Liver (tissue), 3 donors: ENCODE measurements at regions not wholly inside any gene's neighbourhood (a gene's known extent, or its start where the extent isn't known, plus 50 kb on each side); places are given as distances from the start of the nearest gene placed in this dataset.

Experiments
- CTCF ChIP-seq: fragments of 150-350 bp; IDR thresholded peaks from 2 replicates; pipeline ENCODE4 v1.5.1; 2017; ENCODE audit warnings: improper control_type of control experiment, low read depth, low read length; ENCODE audit not compliant: missing input control
- FOXA1 ChIP-seq: IDR thresholded peaks from 2 replicates; pipeline ENCODE4 v1.6.1; 2016; ENCODE audit warnings: antibody characterized with exemption
- GABPA ChIP-seq, 2 donors: IDR thresholded peaks in 1 of 2; conservative IDR thresholded peaks in 1 of 2; 2 replicates each; pipeline ENCODE4 v1.6.1; 2016; ENCODE audit warnings: antibody characterized with exemption in 2 of 2, mild to moderate bottlenecking in 1 of 2, moderate library complexity in 1 of 2
- HNF4G ChIP-seq: IDR thresholded peaks from 2 replicates; pipeline ENCODE4 v1.6.1; 2016; ENCODE audit warnings: antibody characterized with exemption
- JUND ChIP-seq, 2 donors: IDR thresholded peaks; 2 replicates each; pipeline ENCODE4 v1.6.1; 2016; ENCODE audit warnings: antibody characterized with exemption in 2 of 2
- RAD21 ChIP-seq, 2 donors: IDR thresholded peaks; 2 replicates each; pipeline ENCODE4 v1.6.1; 2016; ENCODE audit warnings: antibody characterized with exemption in 2 of 2, mild to moderate bottlenecking in 2 of 2
- SP1 ChIP-seq: IDR thresholded peaks from 2 replicates; pipeline ENCODE4 v1.6.1; 2018; ENCODE audit warnings: antibody characterized with exemption, mild to moderate bottlenecking
- TAF1 ChIP-seq: conservative IDR thresholded peaks from 2 replicates; pipeline ENCODE4 v1.6.1; 2016; ENCODE audit warnings: antibody characterized with exemption, mild to moderate bottlenecking
- YY1 ChIP-seq: IDR thresholded peaks from 2 replicates; pipeline ENCODE4 v1.6.1; 2016; ENCODE audit warnings: antibody characterized with exemption, mild to moderate bottlenecking
- TF ChIP-seq, protein P1 (sequence below): IDR thresholded peaks from 2 replicates; pipeline ENCODE4 v1.6.1; 2016; ENCODE audit warnings: antibody characterized with exemption
- TF ChIP-seq, protein P2 (sequence below): IDR thresholded peaks from 2 replicates; pipeline ENCODE4 v1.6.1; 2016; ENCODE audit warnings: antibody characterized with exemption
- TF ChIP-seq, protein P3 (sequence below): IDR thresholded peaks from 2 replicates; pipeline ENCODE4 v1.6.1; 2016; ENCODE audit warnings: antibody characterized with exemption, mild to moderate bottlenecking
- TF ChIP-seq, protein P4 (sequence below): IDR thresholded peaks from 2 replicates; pipeline ENCODE4 v1.6.1; 2016; ENCODE audit warnings: antibody characterized with exemption
- donor health status: healthy.
- donor health status: healthy.

DNA sequence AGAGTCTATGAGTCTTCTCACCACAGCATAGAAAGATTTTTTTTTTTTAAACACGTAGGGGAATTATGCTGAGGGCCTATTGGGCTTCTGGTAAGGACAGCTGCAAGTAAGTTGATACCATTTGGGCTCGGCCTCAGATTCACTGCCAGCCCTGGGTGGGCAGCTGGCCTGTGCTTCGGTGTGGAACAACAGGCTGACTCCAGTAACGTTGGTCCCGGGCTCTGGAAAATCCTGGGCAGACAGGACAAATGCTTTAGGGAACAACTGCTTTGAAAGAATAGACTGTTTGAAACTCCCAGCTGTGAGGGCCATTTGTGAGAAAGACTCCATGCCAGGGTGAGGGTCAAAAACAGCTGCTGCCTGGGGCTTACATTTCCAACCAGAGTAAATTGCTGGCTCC is 366.5 kb downstream of the QKI start:
- TF ChIP-seq, protein P1, sequence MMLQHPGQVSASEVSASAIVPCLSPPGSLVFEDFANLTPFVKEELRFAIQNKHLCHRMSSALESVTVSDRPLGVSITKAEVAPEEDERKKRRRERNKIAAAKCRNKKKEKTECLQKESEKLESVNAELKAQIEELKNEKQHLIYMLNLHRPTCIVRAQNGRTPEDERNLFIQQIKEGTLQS: no peak
- TF ChIP-seq JUND (IDR thresholded peaks at IDR 0.05) (no peak), CTCF (no peak), YY1 (no peak), SP1 (no peak), GABPA (IDR thresholded peaks at IDR 0.05 in 1 of 2, conservative IDR thresholded peaks at IDR 0.05 in 1 of 2) (no peak), HNF4G (no peak), RAD21 (IDR thresholded peaks at IDR 0.05) (no peak), FOXA1 (no peak), TAF1 (no peak)
- TF ChIP-seq, protein P2, sequence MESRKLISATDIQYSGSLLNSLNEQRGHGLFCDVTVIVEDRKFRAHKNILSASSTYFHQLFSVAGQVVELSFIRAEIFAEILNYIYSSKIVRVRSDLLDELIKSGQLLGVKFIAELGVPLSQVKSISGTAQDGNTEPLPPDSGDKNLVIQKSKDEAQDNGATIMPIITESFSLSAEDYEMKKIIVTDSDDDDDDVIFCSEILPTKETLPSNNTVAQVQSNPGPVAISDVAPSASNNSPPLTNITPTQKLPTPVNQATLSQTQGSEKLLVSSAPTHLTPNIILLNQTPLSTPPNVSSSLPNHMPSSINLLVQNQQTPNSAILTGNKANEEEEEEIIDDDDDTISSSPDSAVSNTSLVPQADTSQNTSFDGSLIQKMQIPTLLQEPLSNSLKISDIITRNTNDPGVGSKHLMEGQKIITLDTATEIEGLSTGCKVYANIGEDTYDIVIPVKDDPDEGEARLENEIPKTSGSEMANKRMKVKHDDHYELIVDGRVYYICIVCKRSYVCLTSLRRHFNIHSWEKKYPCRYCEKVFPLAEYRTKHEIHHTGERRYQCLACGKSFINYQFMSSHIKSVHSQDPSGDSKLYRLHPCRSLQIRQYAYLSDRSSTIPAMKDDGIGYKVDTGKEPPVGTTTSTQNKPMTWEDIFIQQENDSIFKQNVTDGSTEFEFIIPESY: no peak
- TF ChIP-seq, protein P3, sequence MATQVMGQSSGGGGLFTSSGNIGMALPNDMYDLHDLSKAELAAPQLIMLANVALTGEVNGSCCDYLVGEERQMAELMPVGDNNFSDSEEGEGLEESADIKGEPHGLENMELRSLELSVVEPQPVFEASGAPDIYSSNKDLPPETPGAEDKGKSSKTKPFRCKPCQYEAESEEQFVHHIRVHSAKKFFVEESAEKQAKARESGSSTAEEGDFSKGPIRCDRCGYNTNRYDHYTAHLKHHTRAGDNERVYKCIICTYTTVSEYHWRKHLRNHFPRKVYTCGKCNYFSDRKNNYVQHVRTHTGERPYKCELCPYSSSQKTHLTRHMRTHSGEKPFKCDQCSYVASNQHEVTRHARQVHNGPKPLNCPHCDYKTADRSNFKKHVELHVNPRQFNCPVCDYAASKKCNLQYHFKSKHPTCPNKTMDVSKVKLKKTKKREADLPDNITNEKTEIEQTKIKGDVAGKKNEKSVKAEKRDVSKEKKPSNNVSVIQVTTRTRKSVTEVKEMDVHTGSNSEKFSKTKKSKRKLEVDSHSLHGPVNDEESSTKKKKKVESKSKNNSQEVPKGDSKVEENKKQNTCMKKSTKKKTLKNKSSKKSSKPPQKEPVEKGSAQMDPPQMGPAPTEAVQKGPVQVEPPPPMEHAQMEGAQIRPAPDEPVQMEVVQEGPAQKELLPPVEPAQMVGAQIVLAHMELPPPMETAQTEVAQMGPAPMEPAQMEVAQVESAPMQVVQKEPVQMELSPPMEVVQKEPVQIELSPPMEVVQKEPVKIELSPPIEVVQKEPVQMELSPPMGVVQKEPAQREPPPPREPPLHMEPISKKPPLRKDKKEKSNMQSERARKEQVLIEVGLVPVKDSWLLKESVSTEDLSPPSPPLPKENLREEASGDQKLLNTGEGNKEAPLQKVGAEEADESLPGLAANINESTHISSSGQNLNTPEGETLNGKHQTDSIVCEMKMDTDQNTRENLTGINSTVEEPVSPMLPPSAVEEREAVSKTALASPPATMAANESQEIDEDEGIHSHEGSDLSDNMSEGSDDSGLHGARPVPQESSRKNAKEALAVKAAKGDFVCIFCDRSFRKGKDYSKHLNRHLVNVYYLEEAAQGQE: no peak
- TF ChIP-seq, protein P4, sequence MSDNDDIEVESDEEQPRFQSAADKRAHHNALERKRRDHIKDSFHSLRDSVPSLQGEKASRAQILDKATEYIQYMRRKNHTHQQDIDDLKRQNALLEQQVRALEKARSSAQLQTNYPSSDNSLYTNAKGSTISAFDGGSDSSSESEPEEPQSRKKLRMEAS: no peak
